Tibial artery (tissue), 4 donors: ENCODE measurements at regions not wholly inside any gene's neighbourhood (a gene's known extent, or its start where the extent isn't known, plus 50 kb on each side); places are given as distances from the start of the nearest gene placed in this dataset.

Experiments
- DNase-seq, 2 donors: peaks; one replicate each; pipeline ENCODE4 v3.0.0-alpha.2; 2019
- H3K27ac ChIP-seq, 2 donors: fragments of 200-600 bp; sonication (generic) in 1 of 2; 1 replicate in 1 of 2; 2 replicates in 1 of 2; pipeline ENCODE4 v1.5.1; 2018 to 2019; ENCODE audit warnings: mild to moderate bottlenecking in 1 of 2
- H3K27me3 ChIP-seq, 2 donors: fragments of 200-600 bp; sonication (generic) in 1 of 2; one replicate each; pipeline versions ENCODE4 v1.5.1 to v1.6.0; 2016 to 2019
- H3K36me3 ChIP-seq, 3 donors: fragments of 200-600 bp; sonication (generic) in 2 of 3; one replicate each; pipeline ENCODE4 v1.5.1; 2016 to 2019; ENCODE audit warnings: mild to moderate bottlenecking in 2 of 3
- H3K4me1 ChIP-seq, 4 donors: fragments of 200-600 bp; sonication (generic) in 2 of 4; 1 replicate in 3 of 4; 2 replicates in 1 of 4; pipeline ENCODE4 v1.5.1; 2016 to 2019
- H3K4me3 ChIP-seq, 2 donors: fragments of 200-600 bp; sonication (generic) in 1 of 2; 1 replicate in 1 of 2; 2 replicates in 1 of 2; pipeline ENCODE4 v1.5.1; 2018 to 2019; ENCODE audit warnings: mild to moderate bottlenecking in 2 of 2
- H3K9me3 ChIP-seq, 3 donors: fragments of 200-600 bp; sonication (generic) in 1 of 3; one replicate each; pipeline ENCODE4 v1.5.1; 2016 to 2019
- intact Hi-C: fragments of 100-400 bp; cut with DNase I; formaldehyde crosslinking; loops from one replicate; pipeline ENCODE4 v1.15.0; 2023; ENCODE audit warnings: low total_unique reads
- TF ChIP-seq, protein P1 (sequence below), 2 experiments: fragments of 200-600 bp in 1 of 2; fragments of 450-650 bp in 1 of 2; IDR thresholded peaks; one replicate each; pipeline ENCODE4 v1.5.1; 2017 to 2019; ENCODE audit warnings: antibody characterized with exemption in 2 of 2, mild to moderate bottlenecking in 1 of 2, moderate library complexity in 1 of 2

GRCh38 chr22:48336339-48337060 lies 1491.2 kb downstream of the BRD1 start:
- intact Hi-C loops: no loop called here
- no peak overlapping the region for H3K4me3 ChIP-seq
- no peak overlapping the region for H3K27ac ChIP-seq
- no peaks in the 10 kb centered on the region for H3K4me1 ChIP-seq
- H3K36me3 ChIP-seq: no peaks in the 10 kb centered on the region
- H3K27me3 ChIP-seq: peaks cover 0 to 10% of the 10 kb centered on the region in 2 donors
- H3K9me3 ChIP-seq: no peaks in the 10 kb centered on the region
- TF ChIP-seq, protein P1, sequence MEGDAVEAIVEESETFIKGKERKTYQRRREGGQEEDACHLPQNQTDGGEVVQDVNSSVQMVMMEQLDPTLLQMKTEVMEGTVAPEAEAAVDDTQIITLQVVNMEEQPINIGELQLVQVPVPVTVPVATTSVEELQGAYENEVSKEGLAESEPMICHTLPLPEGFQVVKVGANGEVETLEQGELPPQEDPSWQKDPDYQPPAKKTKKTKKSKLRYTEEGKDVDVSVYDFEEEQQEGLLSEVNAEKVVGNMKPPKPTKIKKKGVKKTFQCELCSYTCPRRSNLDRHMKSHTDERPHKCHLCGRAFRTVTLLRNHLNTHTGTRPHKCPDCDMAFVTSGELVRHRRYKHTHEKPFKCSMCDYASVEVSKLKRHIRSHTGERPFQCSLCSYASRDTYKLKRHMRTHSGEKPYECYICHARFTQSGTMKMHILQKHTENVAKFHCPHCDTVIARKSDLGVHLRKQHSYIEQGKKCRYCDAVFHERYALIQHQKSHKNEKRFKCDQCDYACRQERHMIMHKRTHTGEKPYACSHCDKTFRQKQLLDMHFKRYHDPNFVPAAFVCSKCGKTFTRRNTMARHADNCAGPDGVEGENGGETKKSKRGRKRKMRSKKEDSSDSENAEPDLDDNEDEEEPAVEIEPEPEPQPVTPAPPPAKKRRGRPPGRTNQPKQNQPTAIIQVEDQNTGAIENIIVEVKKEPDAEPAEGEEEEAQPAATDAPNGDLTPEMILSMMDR (IDR thresholded peaks at IDR 0.05): no peak
- DNase-seq: no peak

DNA sequence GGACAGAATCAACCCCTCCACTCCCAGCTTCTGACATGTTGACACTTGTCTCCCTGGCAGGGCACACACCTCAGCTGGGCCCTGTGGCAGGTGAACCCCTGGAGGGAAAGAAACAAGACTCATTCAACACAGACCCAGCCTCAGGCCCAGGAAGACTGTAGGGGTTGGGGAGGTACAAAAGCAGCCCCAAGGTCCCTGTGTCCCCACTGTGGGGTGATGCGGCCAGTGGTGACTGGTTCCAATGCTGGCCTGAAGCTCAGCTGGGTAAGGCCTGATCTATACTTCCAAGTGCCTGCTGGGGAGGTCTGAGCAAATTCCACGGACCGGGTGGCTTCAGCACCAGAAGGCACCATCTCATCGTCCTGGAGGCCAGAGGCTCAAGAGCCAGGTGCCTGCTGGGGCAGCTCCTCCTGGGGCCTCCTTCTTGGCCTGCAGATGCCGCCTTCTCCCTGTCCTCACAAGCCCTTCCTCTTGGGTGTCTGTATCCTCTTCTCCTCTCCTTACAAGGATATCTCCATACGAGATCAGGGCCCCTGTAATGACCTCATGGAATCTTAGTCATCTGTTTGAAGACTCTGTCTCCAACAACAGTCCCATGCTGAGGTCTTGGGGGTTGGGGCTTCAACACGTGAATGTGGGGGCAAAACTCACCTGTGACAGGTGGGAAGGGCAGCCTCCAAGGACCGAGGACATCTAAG lies 1492.1 kb downstream of the BRD1 start:
- no peaks in the 10 kb centered on the region for H3K4me1 ChIP-seq
- H3K36me3 ChIP-seq: no peaks in the 10 kb centered on the region
- H3K27me3 ChIP-seq: peaks cover 0 to 3% of the 10 kb centered on the region in 2 donors
- no peaks in the 10 kb centered on the region for H3K9me3 ChIP-seq
- DNase-seq: no peak
- TF ChIP-seq, protein P1 (IDR thresholded peaks at IDR 0.05): no peak
- intact Hi-C loops: no loop called here
- H3K4me3 ChIP-seq: no peak overlapping the region
- no peak overlapping the region for H3K27ac ChIP-seq

- no peaks in the 10 kb centered on the region for H3K27me3 ChIP-seq
Observed at GRCh38 chr22:48334971-48335370, 1492.7 kb downstream of the BRD1 start.

GRCh38 chr22:48333816-48334735 lies 1493.6 kb downstream of the BRD1 start:
- DNase-seq: no peak
- Histone ChIP-seq H3K4me3 (no peak overlapping the region), H3K4me1 (no peaks in the 10 kb centered on the region), H3K36me3 (no peaks in the 10 kb centered on the region), H3K27ac (no peak overlapping the region), H3K27me3 (no peaks in the 10 kb centered on the region), H3K9me3 (peaks cover 0 to 10% (median 0%) of the 10 kb centered on the region in 3 donors)
- intact Hi-C loops: no loop called here
- TF ChIP-seq, protein P1 (IDR thresholded peaks at IDR 0.05): no peak

More at GRCh38 chr22:48334971-48335370, 1492.7 kb downstream of the BRD1 start:
- no peaks in the 10 kb centered on the region for H3K4me1 ChIP-seq
- no peak overlapping the region for H3K4me3 ChIP-seq
- DNase-seq: no peak
- peaks cover 0 to under 1% (median 0%) of the 10 kb centered on the region in 3 donors for H3K9me3 ChIP-seq
- intact Hi-C loops: no loop called here
- TF ChIP-seq, protein P1 (IDR thresholded peaks at IDR 0.05): no peak
- H3K27ac ChIP-seq: no peak overlapping the region
- no peaks in the 10 kb centered on the region for H3K36me3 ChIP-seq

DNA sequence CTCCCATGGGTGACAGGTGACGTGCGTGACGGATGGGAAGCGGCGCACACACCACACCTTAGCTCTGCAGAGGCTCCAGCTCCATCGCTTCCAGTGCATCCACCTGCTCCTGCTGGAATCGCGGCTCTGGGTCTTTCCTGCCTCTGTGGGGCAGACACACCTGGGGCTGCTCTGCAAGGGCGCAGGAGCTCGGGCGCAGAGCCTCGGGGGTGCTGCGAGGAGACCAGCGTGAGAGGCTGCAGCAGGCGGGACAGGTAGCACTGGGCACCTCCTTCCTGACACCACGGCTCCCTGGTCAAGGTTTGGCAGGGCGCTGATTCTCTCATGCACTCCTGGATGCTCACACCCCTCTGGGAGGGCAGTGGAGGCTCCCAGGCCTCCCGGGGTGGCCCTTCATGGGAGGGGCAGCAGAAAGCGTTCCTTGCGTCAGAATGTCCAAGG lies 1494.3 kb downstream of the BRD1 start:
- DNase-seq: no peak
- H3K4me3 ChIP-seq: no peak overlapping the region
- TF ChIP-seq, protein P1 (IDR thresholded peaks at IDR 0.05): no peak
- no peaks in the 10 kb centered on the region for H3K4me1 ChIP-seq
- H3K27me3 ChIP-seq: no peaks in the 10 kb centered on the region
- H3K27ac ChIP-seq: no peak overlapping the region
- intact Hi-C loops: no loop called here
- no peaks in the 10 kb centered on the region for H3K36me3 ChIP-seq
- peaks cover 0 to 15% (median 0%) of the 10 kb centered on the region in 3 donors for H3K9me3 ChIP-seq
